HCT116 (cell line): ENCODE measurements at regions not wholly inside any gene's neighbourhood (a gene's known extent, or its start where the extent isn't known, plus 50 kb on each side); places are given as distances from the start of the nearest gene placed in this dataset.

ENCODE experiments used
- ATAC-seq: fragments of 200-7000 bp; cut with Tn5 transposase; 2 replicates; pipeline ENCODE4 v1.9.1; 2020; ENCODE audit warnings: mild to moderate bottlenecking, moderate library complexity
- BruUV-seq: library from RNA; stranded (reverse); fragments of 400-500 nt; replicated peaks from 2 replicates; lab custom pipeline; 2021; lab: Mats Ljungman, UMichigan
- CTCF ChIA-PET: fragments of 300-600 bp; sonication (Branson Sonifier 250); formaldehyde crosslinking; loops from one replicate; lab custom pipeline; 2021; ENCODE audit warnings: antibody characterized with exemption; lab: Charles Lee
- POLR2A ChIA-PET: fragments of 300-600, 350-600 bp; sonication (Branson Sonifier 250); formaldehyde crosslinking; loops from one replicate; lab custom pipeline; 2021; ENCODE audit warnings: antibody characterized with exemption; lab: Charles Lee
- RAD21 ChIA-PET, 2 experiments: fragments of 300-600 bp; sonication (Branson Sonifier 250); formaldehyde crosslinking; loops; one replicate each; lab custom pipeline; 2023; ENCODE audit warnings: low total read pairs in 2 of 2; ENCODE audit not compliant: uncharacterized antibody in 2 of 2, unreplicated experiment in 2 of 2, low non-redundant PET in 1 of 2; lab: Charles Lee
- DNase-seq: peaks from one replicate; pipeline ENCODE4 v3.0.0-alpha.2; 2010; ENCODE audit warnings: low read depth, low spot score
- H2AFZ ChIP-seq: fragments of 200-600 bp; shearing (Covaris generic), sonication (generic); 2 replicates; pipeline ENCODE4 v1.6.1; 2017; ENCODE audit warnings: low read depth, mixed run types, mixed read lengths, antibody characterized with exemption, low read length; ENCODE audit not compliant: poor library complexity, severe bottlenecking
- H3K27ac ChIP-seq: 2 replicates; pipeline ENCODE4 v1.5.1; 2012; ENCODE audit warnings: low read depth, low read length
- H3K27me3 ChIP-seq: fragments of 200-600 bp; sonication (generic); 2 replicates; pipeline ENCODE4 v1.6.1; 2016; ENCODE audit warnings: mixed run types, low read length, mixed read lengths; ENCODE audit not compliant: insufficient read depth
- H3K36me3 ChIP-seq, 2 experiments: fragments of 200-500 bp in 1 of 2; fragments of 200-600 bp in 1 of 2; sonication (Bioruptor generic) in 1 of 2; sonication (generic) in 1 of 2; 2 replicates each; pipeline versions ENCODE4 v1.5.1 to v1.6.1; 2014 to 2016; ENCODE audit warnings: low read length in 2 of 2, inconsistent platforms in 1 of 2, mixed read lengths in 1 of 2, mixed run types in 1 of 2; ENCODE audit not compliant: insufficient read depth in 2 of 2, control insufficient read depth in 1 of 2
- H3K4me1 ChIP-seq, 2 experiments: fragments of 200-600 bp in 1 of 2; sonication (generic) in 1 of 2; 2 replicates each; pipeline versions ENCODE4 v1.5.1 to v1.6.1; 2012 to 2017; ENCODE audit warnings: low read length in 2 of 2, inconsistent platforms in 1 of 2, mild to moderate bottlenecking in 1 of 2, mixed read lengths in 1 of 2, mixed run types in 1 of 2, moderate library complexity in 1 of 2; ENCODE audit not compliant: insufficient read depth in 2 of 2, control insufficient read depth in 1 of 2
- H3K4me2 ChIP-seq: fragments of 200-600 bp; sonication (generic); 2 replicates; pipeline ENCODE4 v1.6.1; 2017; ENCODE audit warnings: mixed run types, low read length, mixed read lengths
- H3K4me3 ChIP-seq, 2 experiments: fragments of 200-600 bp in 1 of 2; sonication (generic) in 1 of 2; replicated peaks in 1 of 2; 2 replicates each; pipeline ENCODE4 v1.5.1; 2011 to 2016; ENCODE audit warnings: low read length in 2 of 2, control low read depth in 1 of 2, low read depth in 1 of 2, mild to moderate bottlenecking in 1 of 2, mixed read lengths in 1 of 2, mixed run types in 1 of 2
- H3K79me2 ChIP-seq: fragments of 200-600 bp; sonication (generic); 2 replicates; pipeline ENCODE4 v1.6.1; 2017; ENCODE audit warnings: mild to moderate bottlenecking, mixed run types, low read length, moderate library complexity, mixed read lengths; ENCODE audit not compliant: insufficient read depth
- H3K9ac ChIP-seq: fragments of 200-600 bp; sonication (generic); 2 replicates; pipeline ENCODE4 v1.6.1; 2016; ENCODE audit warnings: low read length, mixed read lengths
- H3K9me2 ChIP-seq: fragments of 200-600 bp; sonication (generic), shearing (Covaris generic); 2 replicates; pipeline ENCODE4 v1.6.1; 2017; ENCODE audit warnings: mixed run types, mild to moderate bottlenecking, moderate library complexity; ENCODE audit not compliant: insufficient read depth
- H3K9me3 ChIP-seq, 2 experiments: fragments of 200-500 bp in 1 of 2; fragments of 200-600 bp in 1 of 2; sonication (Bioruptor generic) in 1 of 2; sonication (generic) in 1 of 2; 2 replicates each; pipeline ENCODE4 v1.6.1; 2014 to 2017; ENCODE audit warnings: low read length in 2 of 2, mixed read lengths in 2 of 2, inconsistent platforms in 1 of 2, low read depth in 1 of 2, mild to moderate bottlenecking in 1 of 2, mixed run types in 1 of 2, moderate library complexity in 1 of 2; ENCODE audit not compliant: control insufficient read depth in 1 of 2, insufficient read depth in 1 of 2
- H4K20me1 ChIP-seq: fragments of 200-600 bp; sonication (generic), shearing (Covaris generic); 2 replicates; pipeline ENCODE4 v1.6.1; 2017; ENCODE audit warnings: mixed run types, mild to moderate bottlenecking, moderate library complexity; ENCODE audit not compliant: insufficient read depth
- CBX3 ChIP-seq: IDR thresholded peaks from 2 replicates; pipeline ENCODE4 v1.6.1; 2012; ENCODE audit warnings: low read depth
- CEBPB ChIP-seq: IDR thresholded peaks from 2 replicates; pipeline ENCODE4 v1.6.1; 2012; ENCODE audit warnings: low read depth
- EGR1 ChIP-seq: IDR thresholded peaks from 2 replicates; pipeline ENCODE4 v1.6.1; 2012; ENCODE audit warnings: low read depth
- ELF1 ChIP-seq: IDR thresholded peaks from 2 replicates; pipeline ENCODE4 v1.6.1; 2012; ENCODE audit warnings: low read depth, borderline replicate concordance
- EZH2 ChIP-seq: fragments of 200-600 bp; sonication (generic); IDR thresholded peaks from 2 replicates; pipeline ENCODE4 v1.6.1; 2017; ENCODE audit warnings: antibody characterized with exemption, mixed run types
- EZH2phosphoT487 ChIP-seq: fragments of 200-600 bp; IDR thresholded peaks from 2 replicates; pipeline ENCODE4 v1.6.1; 2018; ENCODE audit warnings: antibody characterized with exemption, borderline replicate concordance
- FOSL1 ChIP-seq: IDR thresholded peaks from 2 replicates; pipeline ENCODE4 v1.6.1; 2012; ENCODE audit warnings: low read depth
- JUND ChIP-seq: IDR thresholded peaks from 2 replicates; pipeline ENCODE4 v1.6.1; 2012
- MAX ChIP-seq: IDR thresholded peaks from 2 replicates; pipeline ENCODE4 v1.6.1; 2012
- POLR2A ChIP-seq: IDR thresholded peaks from 2 replicates; pipeline ENCODE4 v1.7.0; 2011; ENCODE audit warnings: borderline replicate concordance; ENCODE audit not compliant: insufficient read depth, insufficient read length; ENCODE audit errors: extremely low read depth
- POLR2AphosphoS5 ChIP-seq: IDR thresholded peaks from 2 replicates; pipeline ENCODE4 v1.6.1; 2011; ENCODE audit warnings: mild to moderate bottlenecking, low read depth, low read length, moderate library complexity
- REST ChIP-seq: IDR thresholded peaks from 2 replicates; pipeline ENCODE4 v1.6.1; 2012; ENCODE audit warnings: low read depth
- SIN3A ChIP-seq: IDR thresholded peaks from 2 replicates; pipeline ENCODE4 v1.6.1; 2012; ENCODE audit warnings: low read depth
- SP1 ChIP-seq: IDR thresholded peaks from 2 replicates; pipeline ENCODE4 v1.6.1; 2012; ENCODE audit warnings: low read depth
- TCF7L2 ChIP-seq: IDR thresholded peaks from 2 replicates; pipeline ENCODE4 v1.7.0; 2011; ENCODE audit warnings: borderline replicate concordance, inconsistent platforms; ENCODE audit not compliant: insufficient read depth, insufficient read length; ENCODE audit errors: extremely low read depth
- YY1 ChIP-seq: IDR thresholded peaks from 2 replicates; pipeline ENCODE4 v1.6.1; 2011; ENCODE audit warnings: low read length, low read depth, moderate library complexity, mild to moderate bottlenecking; ENCODE audit not compliant: insufficient replicate concordance; ENCODE audit errors: extremely low read depth
- ZBTB33 ChIP-seq: IDR thresholded peaks from 2 replicates; pipeline ENCODE4 v1.6.1; 2011; ENCODE audit warnings: mild to moderate bottlenecking, low read length, moderate library complexity; ENCODE audit not compliant: insufficient replicate concordance; ENCODE audit errors: extremely low read depth
- ZNF274 ChIP-seq: fragments of 200-500 bp; sonication (Bioruptor generic); IDR thresholded peaks from 2 replicates; pipeline ENCODE4 v1.6.1; 2014; ENCODE audit warnings: mild to moderate bottlenecking, low read depth, low read length, inconsistent platforms
- intact Hi-C: fragments of 100-400 bp; cut with micrococcal nuclease; formaldehyde crosslinking; loops from 2 replicates; pipeline ENCODE4 v1.10.0; 2022

- no peak for ATAC-seq
- no peaks in the 10 kb centered on the region for H3K79me2 ChIP-seq
- no peak for DNase-seq
- TF ChIP-seq POLR2A, result no peak
- TF ChIP-seq CBX3, result no peak
- no peak for TF ChIP-seq JUND
- TF ChIP-seq MAX, result no peak
- TF ChIP-seq CEBPB, result no peak
- TF ChIP-seq FOSL1, result no peak
- TF ChIP-seq EZH2phosphoT487, result no peak
- TF ChIP-seq POLR2AphosphoS5, result no peak
- TF ChIP-seq ZBTB33, result no peak
- TF ChIP-seq EGR1, result no peak
- no peak for TF ChIP-seq REST
- TF ChIP-seq SIN3A, result no peak
- TF ChIP-seq TCF7L2, result no peak
- TF ChIP-seq YY1, result no peak
- no peak for TF ChIP-seq SP1
- no peak for TF ChIP-seq ELF1
- TF ChIP-seq ZNF274, result no peak
- no peak for TF ChIP-seq EZH2
- TF ChIP-seq, all 23 proteins: peak for 0
- CTCF ChIA-PET, result no interaction called here
- no peaks in the 10 kb centered on the region for H3K9me2 ChIP-seq
- no TSS peak for BruUV-seq
- intact Hi-C loops, result no loop called here
- RAD21 ChIA-PET, result no interaction called here
- no peak overlapping the region for H3K4me2 ChIP-seq
- H3K4me1 ChIP-seq, result peaks cover 11 to 24% of the 10 kb centered on the region in 2 experiments
- no peak overlapping the region for H3K9ac ChIP-seq
- no peak overlapping the region for H2AFZ ChIP-seq
- no peaks in the 10 kb centered on the region for H3K36me3 ChIP-seq
- no peaks in the 10 kb centered on the region for H3K27me3 ChIP-seq
- POLR2A ChIA-PET, result no interaction called here
- no peak overlapping the region for H3K4me3 ChIP-seq
- no peaks in the 10 kb centered on the region for H3K9me3 ChIP-seq
- H4K20me1 ChIP-seq, result no peaks in the 10 kb centered on the region
- H3K27ac ChIP-seq, result no peak overlapping the region
Measured at GRCh38 chr3:13213490-13213889, 140.3 kb upstream of the IQSEC1 start.
